HG03045 (cell line): ENCODE measurements at regions not wholly inside any gene's neighbourhood (a gene's known extent, or its start where the extent isn't known, plus 50 kb on each side); places are given as distances from the start of the nearest gene placed in this dataset.

Experiments
- ATAC-seq: cut with Tn5 transposase; IDR thresholded peaks from one replicate; pipeline ENCODE4 v1.9.1; 2021; ENCODE audit warnings: mild to moderate bottlenecking, moderate library complexity; ENCODE audit not compliant: unreplicated experiment

DNA sequence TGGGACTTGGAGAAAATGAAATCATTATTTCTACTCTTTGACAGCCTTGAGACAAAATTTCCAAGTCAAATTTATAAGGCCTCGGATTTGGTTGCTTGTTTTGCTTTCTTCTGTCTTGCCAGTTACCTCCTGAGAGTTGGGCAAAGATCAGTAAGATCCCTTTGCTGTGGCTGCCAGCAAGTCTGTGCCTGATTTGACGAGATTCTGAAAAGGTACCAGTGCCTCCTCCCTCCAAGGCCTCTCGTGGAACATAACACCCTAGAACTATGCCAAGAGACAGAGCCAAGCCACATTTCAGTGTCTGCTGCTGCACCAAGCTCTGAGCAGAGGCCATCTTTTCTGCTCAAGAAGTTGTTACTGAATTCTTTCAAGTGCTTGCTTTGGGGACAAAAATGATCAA lies 61.0 kb downstream of the GTPBP8 start:
- ATAC-seq: no peak

DNA sequence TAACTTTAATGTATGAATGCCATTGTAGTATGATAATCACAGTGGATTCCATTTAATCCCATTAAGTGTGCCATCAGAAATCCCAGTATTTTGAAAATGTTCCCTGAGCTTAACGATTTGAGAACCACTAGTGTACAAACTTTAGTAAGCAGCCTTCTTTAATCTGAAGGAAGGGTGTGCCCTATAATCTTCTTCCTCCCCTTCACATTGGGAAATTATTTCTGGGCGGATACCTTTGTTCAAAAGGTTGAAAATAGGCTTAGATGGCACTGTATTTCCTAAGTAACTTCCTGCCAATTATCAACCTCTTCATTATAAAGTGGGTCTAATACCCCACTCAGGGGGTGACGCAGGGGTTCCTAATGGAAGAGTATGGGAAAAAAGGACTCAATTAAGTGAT lies 62.4 kb downstream of the GTPBP8 start:
- ATAC-seq: no peak

GRCh38 chr3:113054552-113054951 lies 63.8 kb downstream of the GTPBP8 start:
- ATAC-seq: no peak

DNA sequence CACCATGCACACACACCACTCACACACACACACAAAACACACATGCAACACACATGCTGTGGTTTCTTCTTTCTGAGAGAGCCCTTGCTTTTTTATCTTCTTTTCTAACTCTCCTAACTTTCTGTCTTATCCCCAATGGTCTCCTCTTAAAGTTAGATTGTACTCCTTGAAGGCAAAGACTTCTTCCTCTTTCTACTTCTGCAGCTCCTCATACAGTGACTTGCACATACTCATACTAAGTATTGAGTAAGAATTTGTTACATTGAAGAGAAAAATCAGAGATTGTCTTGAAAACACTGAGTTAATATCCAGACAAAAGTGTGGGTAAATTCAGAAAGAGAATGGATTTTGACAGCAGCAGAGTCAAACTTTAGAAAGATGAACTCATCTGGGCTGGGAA lies 64.4 kb downstream of the GTPBP8 start:
- no peak for ATAC-seq

DNA sequence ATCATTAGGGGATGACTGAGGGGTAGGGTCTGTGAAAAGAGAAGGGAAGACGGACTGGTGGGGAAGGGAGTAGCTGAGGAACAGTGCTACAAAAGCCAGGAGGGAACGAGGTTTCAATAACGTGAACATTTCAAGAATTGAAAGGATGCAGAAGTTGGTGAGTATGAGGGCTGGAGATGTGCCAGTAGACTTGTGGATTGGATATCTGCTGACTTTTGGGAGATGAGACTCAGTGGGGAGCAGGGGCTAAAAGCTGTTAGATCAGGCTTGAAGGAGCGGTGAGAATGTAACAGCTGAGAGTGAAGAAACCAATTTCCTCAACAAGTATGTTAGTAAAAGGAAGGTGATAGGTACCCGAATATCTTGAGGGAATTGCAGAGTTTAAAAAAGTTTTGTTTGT lies 65.2 kb downstream of the GTPBP8 start:
- ATAC-seq: no peak

- ATAC-seq: peak; percentile 88
Observed at GRCh38 chr3:113057117-113057516, 66.3 kb downstream of the GTPBP8 start.

- no peak for ATAC-seq
Observed at GRCh38 chr3:113058188-113058587, 67.4 kb downstream of the GTPBP8 start.

DNA sequence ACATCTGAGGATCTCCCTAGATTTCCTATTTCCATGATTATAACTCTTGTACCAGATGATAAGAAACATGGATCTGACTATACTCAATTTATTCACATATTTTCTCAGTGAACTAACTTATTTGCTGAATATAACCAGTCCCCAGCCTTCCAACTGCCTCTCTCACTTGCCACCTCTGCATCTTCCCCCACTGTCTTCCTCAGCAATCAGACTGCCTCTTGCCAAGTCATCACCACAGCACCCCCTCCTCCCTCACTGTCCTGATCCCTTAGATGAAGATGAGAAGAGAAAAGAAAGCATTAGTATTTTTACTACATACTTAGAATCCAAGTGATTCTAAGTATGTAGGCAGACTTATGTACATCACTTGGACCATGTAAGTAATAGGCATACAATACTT lies 71.9 kb downstream of the GTPBP8 start:
- ATAC-seq: no peak

- no peak for ATAC-seq
Observed at GRCh38 chr3:113063126-113063894, 72.5 kb downstream of the GTPBP8 start.

DNA sequence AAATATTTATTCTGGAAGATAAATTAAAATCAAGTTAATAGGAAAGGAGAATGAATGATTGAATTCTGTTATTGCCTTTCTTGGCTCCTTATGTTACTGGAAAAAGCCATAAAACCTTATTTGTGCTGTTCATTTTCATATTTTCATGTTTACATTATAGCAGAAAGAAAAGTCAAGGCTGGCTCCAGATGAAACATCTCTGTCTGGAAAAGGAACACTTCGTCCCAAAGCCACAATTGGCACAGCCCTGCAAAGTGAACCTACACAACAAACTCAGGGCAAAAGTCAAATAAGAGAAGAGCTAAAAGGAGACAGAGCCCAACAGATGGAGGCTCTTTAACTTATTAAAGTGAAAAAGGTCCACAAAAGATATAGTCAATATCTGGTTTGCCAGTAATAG lies 73.4 kb downstream of the GTPBP8 start:
- no peak for ATAC-seq

DNA sequence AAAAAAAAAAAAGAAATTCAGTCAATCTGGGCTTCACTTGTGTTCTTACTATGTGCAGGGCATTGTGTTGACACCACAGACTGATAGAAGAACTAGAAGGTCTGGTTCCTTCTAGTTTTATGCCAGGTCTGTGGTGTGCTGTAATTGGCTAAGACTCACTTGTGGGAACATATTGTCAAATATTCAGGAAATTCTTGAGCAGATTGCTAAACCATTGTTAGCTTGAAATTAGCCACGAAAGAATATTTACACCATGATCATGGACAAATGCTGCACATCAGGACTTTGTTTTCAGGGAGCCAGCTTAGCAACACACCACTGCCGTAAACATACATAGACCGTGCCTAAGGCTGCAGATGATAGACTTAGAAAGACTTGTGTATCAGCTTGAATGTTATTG lies 74.6 kb downstream of the GTPBP8 start:
- no peak for ATAC-seq

DNA sequence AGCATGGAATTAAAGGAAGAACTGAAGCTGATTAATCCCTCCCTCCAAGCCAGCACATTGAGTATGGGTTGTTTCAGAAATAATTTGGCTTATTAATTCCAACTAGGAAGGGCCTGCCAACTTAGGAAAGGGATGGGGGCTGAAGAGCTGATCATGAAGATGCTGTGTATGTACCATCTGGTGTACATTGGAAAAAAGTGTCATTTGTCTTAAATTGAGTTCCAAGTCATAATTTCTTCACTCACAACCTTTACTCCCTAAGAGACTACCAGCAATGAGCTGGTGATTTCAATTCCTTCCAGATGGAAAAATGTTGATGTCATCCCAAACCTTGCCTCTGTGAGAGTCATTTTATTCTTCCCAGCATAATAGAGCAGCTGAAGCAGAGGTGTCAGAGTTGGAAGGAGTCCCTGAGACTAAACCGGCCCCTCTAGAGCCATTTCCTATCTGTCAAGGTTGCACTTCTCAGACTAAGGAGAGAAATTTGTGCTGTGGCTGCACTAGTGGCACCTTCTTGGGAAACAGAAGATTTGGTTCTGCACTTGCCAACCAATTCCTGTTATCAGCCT lies 79.4 kb downstream of the GTPBP8 start:
- no peak for ATAC-seq

DNA sequence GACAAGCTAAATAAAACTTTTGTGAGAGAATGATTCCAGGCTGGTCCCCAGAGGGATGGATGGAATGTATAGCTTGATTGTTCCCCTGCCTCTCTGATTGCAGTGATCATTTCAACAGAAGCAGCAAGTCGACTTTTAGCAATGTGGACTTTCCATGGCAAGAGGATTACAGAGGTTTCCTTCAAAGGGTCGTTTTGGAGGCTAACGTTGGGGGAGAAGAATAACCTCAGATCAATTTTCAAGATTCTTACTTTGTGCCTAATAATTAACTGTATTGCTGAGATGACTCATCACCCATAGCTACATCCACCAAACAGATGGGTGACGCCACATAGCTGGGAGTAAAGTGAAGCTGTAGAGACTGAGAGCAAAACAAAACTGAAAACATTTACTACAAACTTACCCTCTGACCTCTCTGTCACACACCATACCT lies 79.9 kb downstream of the GTPBP8 start:
- peak; percentile 98 for ATAC-seq

DNA sequence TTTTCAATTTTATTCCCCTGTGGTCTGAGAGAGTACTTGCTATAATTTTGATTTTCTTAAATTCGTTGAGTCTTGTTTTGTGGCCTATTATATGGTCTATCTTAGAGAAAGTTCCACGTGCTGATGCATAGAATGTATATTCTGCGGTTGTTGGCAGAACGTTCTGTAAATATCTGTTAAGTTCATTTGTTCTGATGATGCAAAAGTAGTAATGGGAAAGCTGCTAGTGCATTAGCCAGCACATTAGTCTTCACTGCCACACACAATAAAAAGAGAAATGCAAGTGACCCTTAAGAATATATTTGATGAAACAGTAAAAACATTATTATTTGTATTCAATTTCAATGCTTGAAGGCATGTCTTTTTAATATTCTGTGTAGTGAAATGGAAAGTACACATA lies 84.8 kb downstream of the GTPBP8 start:
- no peak for ATAC-seq

DNA sequence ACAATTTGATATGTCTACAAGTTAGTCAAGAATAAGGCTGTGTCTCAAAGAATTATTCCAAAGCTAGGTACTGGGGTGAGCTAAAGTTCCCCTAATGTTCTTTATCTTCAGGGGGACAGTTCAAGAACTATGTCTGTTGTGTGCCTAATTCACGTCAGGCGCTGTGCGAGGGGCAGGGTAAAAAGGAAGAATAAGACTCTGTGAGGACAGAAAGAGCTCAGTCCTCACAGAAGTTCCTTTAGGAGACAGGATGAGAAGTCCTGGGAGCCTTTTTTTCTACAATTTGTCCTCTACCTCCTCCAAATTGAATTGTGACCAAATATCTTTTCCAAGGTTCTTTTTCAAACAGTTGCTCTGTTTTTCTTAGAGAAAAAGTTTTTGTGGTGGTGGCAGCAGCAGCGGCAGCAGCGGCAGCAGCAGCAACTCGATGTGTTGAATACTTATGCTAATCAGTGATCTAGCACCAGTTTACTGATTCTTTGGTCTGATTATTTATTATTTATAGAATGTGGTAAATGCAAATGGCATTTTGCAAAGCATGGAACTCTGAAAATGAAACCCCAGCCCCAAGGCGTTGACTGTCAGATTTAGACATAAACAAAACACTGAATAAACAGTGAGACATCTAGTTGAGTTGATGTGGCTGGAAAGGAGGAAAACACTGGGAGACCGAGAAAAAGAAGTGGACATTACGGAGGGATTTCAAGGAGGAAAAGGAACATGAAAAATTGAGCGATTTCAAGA lies 88.6 kb downstream of the GTPBP8 start:
- peak; percentile 92 for ATAC-seq

GRCh38 chr3:113084777-113085176 lies 94.0 kb downstream of the GTPBP8 start:
- no peak for ATAC-seq

- no peak for ATAC-seq
Observed at GRCh38 chr3:113086560-113087461, 96.0 kb downstream of the GTPBP8 start.

GRCh38 chr3:113088616-113089015 lies 97.8 kb downstream of the GTPBP8 start:
- no peak for ATAC-seq

DNA sequence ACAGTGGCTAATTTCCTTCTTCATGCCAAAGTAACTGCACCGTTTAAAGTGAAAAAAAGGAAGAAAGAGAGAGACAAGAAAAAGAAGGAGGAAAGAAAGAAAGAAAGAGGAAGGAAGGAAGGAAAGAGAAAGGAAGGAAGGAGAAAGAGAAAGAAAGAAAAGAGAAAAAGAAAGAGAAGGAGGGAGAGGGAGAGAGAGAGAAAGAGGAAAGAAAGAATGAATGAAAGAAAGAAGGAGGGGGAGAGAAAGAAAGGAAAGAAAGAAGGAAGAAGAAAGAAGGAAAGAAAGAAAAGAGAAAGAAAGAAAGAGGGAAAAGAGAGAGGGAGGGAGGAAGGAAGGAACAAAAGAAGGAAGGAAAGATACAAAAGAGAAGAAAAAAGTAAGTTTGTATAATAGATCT lies 100.6 kb downstream of the GTPBP8 start:
- no peak for ATAC-seq

GRCh38 chr3:113092746-113093145 lies 102.0 kb downstream of the GTPBP8 start:
- no peak for ATAC-seq
